ENCODE measurements at regions not wholly inside any gene's neighbourhood (a gene's known extent, or its start where the extent isn't known, plus 50 kb on each side); places are given as distances from the start of the nearest gene placed in this dataset.

DNA sequence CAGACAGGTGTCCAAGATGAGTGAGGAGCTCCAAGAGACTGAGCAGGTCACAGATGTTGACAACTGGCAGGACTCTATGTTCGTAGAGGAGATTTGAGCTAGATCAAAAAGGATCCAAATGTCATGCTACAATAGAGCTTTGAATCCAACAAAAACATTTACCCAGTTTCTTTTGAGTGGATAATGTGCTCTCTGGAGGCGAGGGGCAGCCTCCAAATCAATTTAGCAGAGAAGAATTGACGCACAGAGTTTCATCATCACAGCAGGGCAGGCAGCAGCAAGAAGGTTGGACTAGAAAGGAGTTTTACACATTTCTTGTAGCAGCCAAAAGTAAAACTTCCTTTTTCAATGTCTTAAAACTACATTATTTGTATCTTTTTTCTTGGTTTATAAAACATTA, 653.0 kb downstream of the RNF144A start:
- Histone ChIP-seq H3K4me3 (ENCODE audit: insufficient read length, low read depth) (no peak overlapping the region), H3K36me3 (ENCODE audit: insufficient read depth, insufficient read length, low read length) (no peaks in the 10 kb centered on the region), H3K4me1 (ENCODE audit: insufficient read depth, insufficient read length) (no peaks in the 10 kb centered on the region), H3K9ac (ENCODE audit: insufficient read length, low read depth) (no peak overlapping the region), H3K9me3 (ENCODE audit: insufficient read depth, low read length) (no peaks in the 10 kb centered on the region), H3K27me3 (ENCODE audit: insufficient read depth, insufficient read length) (no peaks in the 10 kb centered on the region)
- DNase-seq (ENCODE audit: low read depth, low spot score) = no peak
- TF ChIP-seq SUZ12 (IDR thresholded peaks at IDR 0.05; ENCODE audit: extremely low read depth, insufficient read depth, insufficient read length) (no peak), ZNF274 (IDR thresholded peaks at IDR 0.05; ENCODE audit: low read depth, low read length) (no peak), YY1 (IDR thresholded peaks at IDR 0.05; ENCODE audit: insufficient read depth, insufficient read length) (no peak)

DNA sequence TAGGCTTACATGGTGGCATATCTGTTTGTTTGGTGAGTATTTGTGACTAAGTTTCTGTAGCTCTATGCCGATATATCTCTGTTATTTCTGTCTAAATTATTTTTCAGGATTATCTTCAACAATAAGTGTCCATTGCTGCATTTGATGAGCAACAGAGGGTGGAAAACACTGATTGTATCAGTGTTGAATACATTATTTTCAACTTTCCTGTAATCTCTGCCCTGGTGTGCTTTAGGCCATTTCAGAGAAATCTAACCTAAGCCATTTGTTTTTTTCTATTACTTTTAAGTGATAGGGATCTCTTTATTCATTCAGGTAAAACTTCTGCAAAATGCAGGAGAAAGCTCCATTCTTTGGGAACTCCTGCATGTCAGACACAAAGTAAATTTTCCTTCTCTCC, 654.5 kb downstream of the RNF144A start:
- TF ChIP-seq ZNF274 (IDR thresholded peaks at IDR 0.05; ENCODE audit: low read depth, low read length) (no peak), SUZ12 (IDR thresholded peaks at IDR 0.05; ENCODE audit: extremely low read depth, insufficient read depth, insufficient read length) (no peak), YY1 (IDR thresholded peaks at IDR 0.05; ENCODE audit: insufficient read depth, insufficient read length) (no peak)
- Histone ChIP-seq H3K9me3 (ENCODE audit: insufficient read depth, low read length) (no peaks in the 10 kb centered on the region), H3K4me1 (ENCODE audit: insufficient read depth, insufficient read length) (no peaks in the 10 kb centered on the region), H3K9ac (ENCODE audit: insufficient read length, low read depth) (no peak overlapping the region), H3K27me3 (ENCODE audit: insufficient read depth, insufficient read length) (no peaks in the 10 kb centered on the region), H3K4me3 (ENCODE audit: insufficient read length, low read depth) (no peak overlapping the region), H3K36me3 (ENCODE audit: insufficient read depth, insufficient read length, low read length) (no peaks in the 10 kb centered on the region)
- no peak for DNase-seq (ENCODE audit: low read depth, low spot score)

DNA sequence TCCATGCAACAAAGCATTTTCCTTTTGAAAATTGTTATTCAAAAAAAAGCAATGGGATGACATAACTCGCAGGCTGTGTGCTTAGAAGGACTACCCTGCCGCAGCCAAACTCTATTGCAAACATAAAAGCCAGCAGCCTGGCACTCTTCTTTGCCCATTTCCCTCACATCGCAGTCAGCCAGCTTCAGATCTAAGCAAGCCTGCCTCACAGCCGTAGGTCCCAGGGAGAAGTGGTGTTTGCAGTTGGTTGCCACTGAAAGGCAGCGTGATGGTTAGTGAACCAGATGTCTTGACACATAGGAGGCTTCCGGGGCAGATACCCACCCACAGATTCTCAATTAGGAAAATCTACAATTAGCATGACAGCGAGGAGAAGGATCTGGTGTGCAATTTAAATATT, 655.2 kb downstream of the RNF144A start:
- H3K27me3 ChIP-seq (ENCODE audit: insufficient read depth, insufficient read length) = no peaks in the 10 kb centered on the region
- DNase-seq (ENCODE audit: low read depth, low spot score) = no peak
- no peak overlapping the region for H3K4me3 ChIP-seq (ENCODE audit: insufficient read length, low read depth)
- H3K4me1 ChIP-seq (ENCODE audit: insufficient read depth, insufficient read length) = no peaks in the 10 kb centered on the region
- no peaks in the 10 kb centered on the region for H3K36me3 ChIP-seq (ENCODE audit: insufficient read depth, insufficient read length, low read length)
- no peaks in the 10 kb centered on the region for H3K9me3 ChIP-seq (ENCODE audit: insufficient read depth, low read length)
- H3K9ac ChIP-seq (ENCODE audit: insufficient read length, low read depth) = no peak overlapping the region
- TF ChIP-seq SUZ12 (IDR thresholded peaks at IDR 0.05; ENCODE audit: extremely low read depth, insufficient read depth, insufficient read length) (no peak), YY1 (IDR thresholded peaks at IDR 0.05; ENCODE audit: insufficient read depth, insufficient read length) (no peak), ZNF274 (IDR thresholded peaks at IDR 0.05; ENCODE audit: low read depth, low read length) (no peak)

DNA sequence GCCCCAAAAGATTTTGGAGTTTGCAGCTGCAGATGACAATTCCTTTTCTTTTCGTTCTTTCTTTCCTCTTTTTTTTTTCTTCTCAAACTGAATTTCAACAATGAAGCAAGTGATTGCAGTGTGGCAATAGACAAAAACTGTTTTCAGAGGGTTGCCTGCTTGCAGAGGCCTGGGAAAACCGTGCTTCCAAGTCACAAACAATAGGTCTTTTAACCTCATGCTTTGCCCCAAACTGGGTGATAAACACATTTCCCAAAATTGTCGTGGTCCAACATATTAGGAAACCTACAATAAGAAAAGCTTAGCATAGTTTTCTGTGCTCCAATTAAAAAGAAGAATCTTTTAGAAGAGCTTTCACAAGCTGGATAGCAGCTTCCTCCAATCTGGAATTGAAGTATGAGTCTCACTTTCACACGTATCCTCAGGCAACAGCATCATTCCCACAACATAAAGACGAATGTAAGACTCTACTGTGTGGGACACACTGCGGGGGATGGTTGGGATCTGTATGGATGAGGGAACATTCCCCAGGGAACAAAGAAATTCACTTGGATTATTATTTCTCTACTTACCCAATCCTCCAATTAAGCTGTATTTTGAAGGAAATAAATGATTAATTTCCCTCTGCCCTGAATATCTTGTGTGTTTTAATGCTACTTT, 656.1 kb downstream of the RNF144A start:
- Histone ChIP-seq H3K36me3 (ENCODE audit: insufficient read depth, insufficient read length, low read length) (no peaks in the 10 kb centered on the region), H3K27me3 (ENCODE audit: insufficient read depth, insufficient read length) (no peaks in the 10 kb centered on the region), H3K4me1 (ENCODE audit: insufficient read depth, insufficient read length) (no peaks in the 10 kb centered on the region), H3K4me3 (ENCODE audit: insufficient read length, low read depth) (no peak overlapping the region), H3K9ac (ENCODE audit: insufficient read length, low read depth) (no peak overlapping the region), H3K9me3 (ENCODE audit: insufficient read depth, low read length) (no peaks in the 10 kb centered on the region)
- TF ChIP-seq ZNF274 (IDR thresholded peaks at IDR 0.05; ENCODE audit: low read depth, low read length) (no peak), SUZ12 (IDR thresholded peaks at IDR 0.05; ENCODE audit: extremely low read depth, insufficient read depth, insufficient read length) (no peak), YY1 (IDR thresholded peaks at IDR 0.05; ENCODE audit: insufficient read depth, insufficient read length) (no peak)
- DNase-seq (ENCODE audit: low read depth, low spot score) = no peak

DNA sequence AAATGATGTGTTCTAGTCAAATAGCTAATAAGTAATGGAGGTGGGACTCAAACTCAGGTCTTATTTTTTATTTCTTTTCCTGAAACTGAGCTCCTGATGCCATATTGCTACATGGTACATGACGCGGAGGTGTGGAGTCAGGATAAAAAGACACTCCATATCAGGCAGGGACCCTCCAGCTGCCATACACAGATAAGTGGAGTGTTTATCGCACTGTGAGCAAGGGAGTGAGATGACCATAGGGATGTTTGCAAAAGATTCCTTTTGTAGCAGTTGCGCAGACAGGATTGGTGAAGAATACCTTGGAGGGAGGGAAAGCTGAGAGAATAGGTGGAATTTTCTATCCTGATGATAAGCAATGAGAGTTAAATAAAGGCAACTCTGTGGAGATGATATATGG, 657.2 kb downstream of the RNF144A start:
- H3K27me3 ChIP-seq (ENCODE audit: insufficient read depth, insufficient read length) = no peaks in the 10 kb centered on the region
- no peak overlapping the region for H3K4me3 ChIP-seq (ENCODE audit: insufficient read length, low read depth)
- no peak for DNase-seq (ENCODE audit: low read depth, low spot score)
- no peak overlapping the region for H3K9ac ChIP-seq (ENCODE audit: insufficient read length, low read depth)
- no peak for TF ChIP-seq SUZ12 (IDR thresholded peaks at IDR 0.05; ENCODE audit: extremely low read depth, insufficient read depth, insufficient read length)
- no peak for TF ChIP-seq YY1 (IDR thresholded peaks at IDR 0.05; ENCODE audit: insufficient read depth, insufficient read length)
- no peak for TF ChIP-seq ZNF274 (IDR thresholded peaks at IDR 0.05; ENCODE audit: low read depth, low read length)
- no peaks in the 10 kb centered on the region for H3K36me3 ChIP-seq (ENCODE audit: insufficient read depth, insufficient read length, low read length)
- no peaks in the 10 kb centered on the region for H3K4me1 ChIP-seq (ENCODE audit: insufficient read depth, insufficient read length)
- H3K9me3 ChIP-seq (ENCODE audit: insufficient read depth, low read length) = peaks cover 4% of the 10 kb centered on the region; the same call in 1 of the 2 replicates

DNA sequence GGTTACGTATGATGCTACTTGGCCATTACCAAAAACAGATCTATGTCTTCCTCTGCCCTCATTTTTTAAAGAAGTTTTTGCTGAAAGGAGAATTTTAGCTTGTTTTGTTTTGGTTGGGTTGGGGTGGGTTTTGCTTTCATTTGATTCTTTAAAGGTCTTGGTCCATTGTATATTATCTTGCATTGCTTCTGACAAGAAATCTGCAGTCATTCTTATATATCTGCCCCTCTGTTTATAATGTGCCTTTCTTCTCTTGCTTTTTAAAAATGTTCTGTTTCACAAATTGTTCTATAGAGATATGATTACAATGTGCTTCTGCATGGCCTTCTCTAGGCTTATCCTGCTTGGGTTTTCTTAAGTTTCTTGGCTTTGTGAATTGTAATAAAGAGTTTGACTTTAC, 660.6 kb downstream of the RNF144A start:
- no peak for TF ChIP-seq ZNF274 (IDR thresholded peaks at IDR 0.05; ENCODE audit: low read depth, low read length)
- TF ChIP-seq YY1 (IDR thresholded peaks at IDR 0.05; ENCODE audit: insufficient read depth, insufficient read length) = no peak
- no peak for TF ChIP-seq SUZ12 (IDR thresholded peaks at IDR 0.05; ENCODE audit: extremely low read depth, insufficient read depth, insufficient read length)
- H3K9ac ChIP-seq (ENCODE audit: insufficient read length, low read depth) = no peak overlapping the region
- DNase-seq (ENCODE audit: low read depth, low spot score) = no peak
- no peaks in the 10 kb centered on the region for H3K36me3 ChIP-seq (ENCODE audit: insufficient read depth, insufficient read length, low read length)
- H3K9me3 ChIP-seq (ENCODE audit: insufficient read depth, low read length) = peaks cover 4% of the 10 kb centered on the region; the same call in 1 of the 2 replicates
- no peak overlapping the region for H3K4me3 ChIP-seq (ENCODE audit: insufficient read length, low read depth)
- no peaks in the 10 kb centered on the region for H3K4me1 ChIP-seq (ENCODE audit: insufficient read depth, insufficient read length)
- no peaks in the 10 kb centered on the region for H3K27me3 ChIP-seq (ENCODE audit: insufficient read depth, insufficient read length)

DNA sequence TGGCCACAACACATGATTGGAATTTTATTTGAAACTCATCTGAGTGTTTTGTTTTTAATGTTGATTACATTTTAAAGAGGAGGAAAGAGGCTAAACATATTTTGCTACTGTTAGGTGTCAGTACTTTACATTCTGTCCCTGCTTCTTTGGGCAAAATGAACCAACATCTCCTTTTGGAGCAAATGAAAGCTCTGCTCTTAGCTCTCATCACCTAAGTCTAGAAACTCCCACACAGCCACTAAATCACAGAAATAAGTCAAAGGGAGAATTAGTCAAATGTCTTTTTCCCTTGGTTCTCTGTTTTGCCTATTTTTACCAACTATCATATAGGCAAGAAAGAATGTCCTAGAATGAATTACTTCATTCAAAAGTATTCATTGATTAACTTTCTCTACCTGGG, 666.8 kb downstream of the RNF144A start:
- H3K27me3 ChIP-seq (ENCODE audit: insufficient read depth, insufficient read length) = no peaks in the 10 kb centered on the region
- TF ChIP-seq YY1 (IDR thresholded peaks at IDR 0.05; ENCODE audit: insufficient read depth, insufficient read length) (no peak), ZNF274 (IDR thresholded peaks at IDR 0.05; ENCODE audit: low read depth, low read length) (no peak), SUZ12 (IDR thresholded peaks at IDR 0.05; ENCODE audit: extremely low read depth, insufficient read depth, insufficient read length) (no peak)

More for the DNA sequence above, 666.8 kb downstream of the RNF144A start:
- Histone ChIP-seq H3K9ac (ENCODE audit: insufficient read length, low read depth) (no peak overlapping the region), H3K4me3 (ENCODE audit: insufficient read length, low read depth) (no peak overlapping the region), H3K9me3 (ENCODE audit: insufficient read depth, low read length) (no peaks in the 10 kb centered on the region), H3K4me1 (ENCODE audit: insufficient read depth, insufficient read length) (no peaks in the 10 kb centered on the region), H3K36me3 (ENCODE audit: insufficient read depth, insufficient read length, low read length) (no peaks in the 10 kb centered on the region)
- DNase-seq (ENCODE audit: low read depth, low spot score) = no peak

Data from NT2/D1 (cell line).